Endothelial cell of umbilical vein (primary cell): ENCODE measurements at regions not wholly inside any gene's neighbourhood (a gene's known extent, or its start where the extent isn't known, plus 50 kb on each side); places are given as distances from the start of the nearest gene placed in this dataset.

Experiments
- BruUV-seq: library from RNA; stranded (reverse); fragments of 400-500 nt; replicated peaks from 2 replicates; lab custom pipeline; 2021; lab: Mats Ljungman, UMichigan
- CTCF ChIA-PET: fragments of 300-600, 350-600 bp; sonication (Branson Sonifier 250); formaldehyde crosslinking; loops from one replicate; lab custom pipeline; 2021; ENCODE audit warnings: antibody characterized with exemption, inconsistent platforms; lab: Charles Lee
- POLR2A ChIA-PET: fragments of 300-600, 350-600 bp; sonication (Branson Sonifier 250); formaldehyde crosslinking; loops from one replicate; lab custom pipeline; 2021; ENCODE audit warnings: antibody characterized with exemption, inconsistent platforms; lab: Charles Lee
- DNase-seq: peaks from one replicate; pipeline ENCODE4 v3.0.0-alpha.2; 2011; ENCODE audit warnings: low read depth, low spot score
- FAIRE-seq: peaks from 2 replicates; lab custom pipeline; 2011; peaks lifted over from hg19 to GRCh38; lab: Jason Lieb, UNC
- H2AFZ ChIP-seq: 2 replicates; pipeline ENCODE4 v1.6.0; 2012; ENCODE audit warnings: low read depth, low read length, control low read depth, inconsistent platforms
- H3K27ac ChIP-seq: 2 replicates; pipeline ENCODE4 v1.5.1; 2011; ENCODE audit warnings: low read depth, mild to moderate bottlenecking, control low read depth, low read length, moderate library complexity; ENCODE audit not compliant: insufficient read depth
- H3K27me3 ChIP-seq, 2 experiments: 2 replicates each; pipeline versions ENCODE4 v1.6.0 to v1.6.1; 2011; ENCODE audit warnings: low read length in 2 of 2, mixed read lengths in 1 of 2; ENCODE audit not compliant: control insufficient read depth in 2 of 2, insufficient read depth in 2 of 2
- H3K36me3 ChIP-seq, 2 experiments: 2 replicates in 1 of 2; 3 replicates in 1 of 2; pipeline ENCODE4 v1.5.1; 2011; ENCODE audit warnings: low read length in 2 of 2, mild to moderate bottlenecking in 1 of 2, moderate library complexity in 1 of 2; ENCODE audit not compliant: control insufficient read depth in 2 of 2, insufficient read depth in 2 of 2; ENCODE audit errors: extremely low read depth in 1 of 2
- H3K4me1 ChIP-seq: 3 replicates; pipeline ENCODE4 v1.5.1; 2011; ENCODE audit warnings: mild to moderate bottlenecking, low read length; ENCODE audit not compliant: control insufficient read depth, insufficient read depth; ENCODE audit errors: extremely low read depth
- H3K4me2 ChIP-seq: 2 replicates; pipeline ENCODE4 v1.6.1; 2011; ENCODE audit warnings: low read length, control low read depth, mixed read lengths; ENCODE audit not compliant: insufficient read depth
- H3K4me3 ChIP-seq, 3 experiments: fragments of 200-600 bp in 1 of 3; sonication (generic), shearing (Covaris generic) in 1 of 3; replicated peaks in 1 of 3; 2 replicates each; pipeline ENCODE4 v1.5.1; 2011 to 2016; ENCODE audit warnings: control low read depth in 3 of 3, low read length in 3 of 3, mild to moderate bottlenecking in 2 of 3, inconsistent platforms in 1 of 3, low read depth in 1 of 3, moderate library complexity in 1 of 3; ENCODE audit not compliant: insufficient read depth in 1 of 3
- H3K79me2 ChIP-seq: 2 replicates; pipeline ENCODE4 v1.6.0; 2012; ENCODE audit warnings: low read length, inconsistent platforms; ENCODE audit not compliant: control insufficient read depth, insufficient read depth
- H3K9ac ChIP-seq: replicated peaks from 2 replicates; pipeline ENCODE3; 2011; ENCODE audit warnings: low read length, control low read depth; ENCODE audit not compliant: insufficient read depth; ENCODE audit errors: extremely low read depth
- H3K9me1 ChIP-seq: replicated peaks from 3 replicates; pipeline ENCODE4 v1.6.0; 2011; ENCODE audit warnings: mild to moderate bottlenecking, low read length; ENCODE audit not compliant: control insufficient read depth, insufficient read depth; ENCODE audit errors: extremely low read depth
- H3K9me3 ChIP-seq: replicated peaks from 2 replicates; pipeline ENCODE4 v1.5.1; 2012; ENCODE audit warnings: low read length, inconsistent platforms; ENCODE audit not compliant: control insufficient read depth, insufficient read depth
- H4K20me1 ChIP-seq: replicated peaks from 2 replicates; pipeline ENCODE3; 2011; ENCODE audit warnings: mild to moderate bottlenecking, low read length; ENCODE audit not compliant: control insufficient read depth, insufficient read depth; ENCODE audit errors: extremely low read depth
- CTCF ChIP-seq, 2 donors: IDR thresholded peaks; 1 replicate in 1 of 2; 2 replicates in 1 of 2; pipeline ENCODE4 v1.5.1; 2011; ENCODE audit warnings: low read length in 2 of 2, mild to moderate bottlenecking in 2 of 2, moderate library complexity in 2 of 2, control low read depth in 1 of 2, inconsistent platforms in 1 of 2, low read depth in 1 of 2; ENCODE audit not compliant: insufficient read depth in 1 of 2; ENCODE audit errors: extremely low read depth in 1 of 2
- EZH2 ChIP-seq: IDR thresholded peaks from 2 replicates; pipeline ENCODE4 v1.6.1; 2012; ENCODE audit warnings: borderline replicate concordance, low read depth, mild to moderate bottlenecking, moderate library complexity, low read length, inconsistent platforms; ENCODE audit not compliant: severe bottlenecking
- FOS ChIP-seq: IDR thresholded peaks from 2 replicates; pipeline ENCODE4 v1.6.1; 2011; ENCODE audit warnings: mild to moderate bottlenecking, low read length, moderate library complexity, borderline replicate concordance; ENCODE audit not compliant: insufficient read depth
- GATA2 ChIP-seq: IDR thresholded peaks from 2 replicates; pipeline ENCODE4 v1.7.0; 2011; ENCODE audit warnings: low read depth, mild to moderate bottlenecking, moderate library complexity, mixed read lengths, low read length; ENCODE audit not compliant: insufficient read length, insufficient read depth
- JUN ChIP-seq: IDR thresholded peaks from 2 replicates; pipeline ENCODE4 v1.6.1; 2011; ENCODE audit warnings: borderline replicate concordance, low read depth; ENCODE audit not compliant: insufficient read length, insufficient read depth
- MAX ChIP-seq: IDR thresholded peaks from 2 replicates; pipeline ENCODE4 v1.6.1; 2011; ENCODE audit not compliant: insufficient read depth, insufficient read length
- MYC ChIP-seq: IDR thresholded peaks from one replicate; pipeline ENCODE4 v1.6.1; 2011; ENCODE audit warnings: mild to moderate bottlenecking, low read depth, low read length
- POLR2A ChIP-seq: IDR thresholded peaks from 2 replicates; pipeline ENCODE4 v1.6.1; 2012; ENCODE audit warnings: low read depth, mild to moderate bottlenecking, control low read depth, low read length
- POLR2AphosphoS5 ChIP-seq: IDR thresholded peaks from 2 replicates; pipeline ENCODE4 v1.6.1; 2012; ENCODE audit warnings: low read depth, mild to moderate bottlenecking, control low read depth, low read length, moderate library complexity; ENCODE audit not compliant: insufficient read depth
- dilution Hi-C: fragments of 300-500 bp; cut with MboI; formaldehyde crosslinking; loops from one replicate; pipeline ENCODE4 v1.15.0; 2019; ENCODE audit warnings: low sequenced_read_pairs; ENCODE audit not compliant: extremely low pct_ligation_motif_present
- intact Hi-C: fragments of 100-400 bp; cut with micrococcal nuclease; formaldehyde crosslinking; loops from one replicate; pipeline ENCODE4 v1.10.0; 2022

DNA sequence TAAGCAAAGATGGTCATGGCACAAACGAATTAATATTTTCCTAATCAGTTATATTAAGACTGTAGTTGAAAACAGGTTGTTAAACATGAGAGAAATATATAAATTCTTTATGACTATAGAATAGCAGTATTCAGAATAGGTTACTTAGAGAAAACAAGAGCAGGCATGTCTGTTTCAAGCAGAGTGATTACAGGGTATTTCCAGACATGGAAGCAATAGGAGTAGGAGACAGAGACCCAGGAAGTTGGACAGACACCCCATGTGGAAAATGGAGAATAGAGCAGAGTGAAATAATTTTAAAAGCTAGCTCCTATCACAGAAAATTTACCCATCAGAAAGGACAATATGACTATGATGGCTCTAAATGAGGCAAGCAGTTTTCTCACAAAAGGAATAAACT lies 111.5 kb downstream of the IZUMO3 start:
- Histone ChIP-seq H3K4me3 (no peak overlapping the region), H3K9ac (no peak overlapping the region), H3K9me1 (no peaks in the 10 kb centered on the region), H3K4me1 (no peaks in the 10 kb centered on the region), H3K27ac (no peak overlapping the region), H3K4me2 (no peak overlapping the region), H2AFZ (no peak overlapping the region), H3K27me3 (no peaks in the 10 kb centered on the region), H4K20me1 (no peaks in the 10 kb centered on the region), H3K9me3 (no peaks in the 10 kb centered on the region), H3K79me2 (no peaks in the 10 kb centered on the region), H3K36me3 (no peaks in the 10 kb centered on the region)
- DNase-seq: no peak
- TF ChIP-seq FOS (no peak), POLR2A (no peak), MAX (no peak), POLR2AphosphoS5 (no peak), EZH2 (no peak), GATA2 (no peak), JUN (no peak), MYC (no peak), CTCF (IDR thresholded peaks at IDR 0.05; ENCODE audit: extremely low read depth in 1 of 2, insufficient read depth in 1 of 2, low read depth in 1 of 2, low read length in 2 of 2) (no peak)
- dilution Hi-C loops: no loop called here
- POLR2A ChIA-PET: no interaction called here
- CTCF ChIA-PET: no interaction called here
- BruUV-seq: no TSS peak
- FAIRE-seq: no peak
- intact Hi-C loops: no loop called here
